Cardiac muscle cell (in vitro differentiated cells and primary cell): ENCODE measurements at regions not wholly inside any gene's neighbourhood (a gene's known extent, or its start where the extent isn't known, plus 50 kb on each side); places are given as distances from the start of the nearest gene placed in this dataset.

Source experiments
- DNase-seq, 2 donors: peaks; one replicate each; pipeline versions ENCODE4 v3.0.0 to v3.0.0-alpha.2; 2010 to 2017; ENCODE audit warnings: low read depth in 1 of 2, low spot score in 1 of 2
- H3K27ac ChIP-seq: fragments of 200-600 bp; sonication (generic); 2 replicates; pipeline ENCODE4 v1.5.1; 2016
- H3K27me3 ChIP-seq: fragments of 200-600 bp; sonication (generic); 2 replicates; pipeline ENCODE4 v1.6.0; 2016; ENCODE audit warnings: control low read depth
- H3K36me3 ChIP-seq: fragments of 200-600 bp; sonication (generic); 2 replicates; pipeline ENCODE4 v1.5.1; 2016; ENCODE audit warnings: control low read depth
- H3K4me1 ChIP-seq: fragments of 200-600 bp; sonication (generic); 2 replicates; pipeline ENCODE4 v1.8.1; 2017; ENCODE audit warnings: low read depth, mild to moderate bottlenecking, mixed run types
- H3K4me3 ChIP-seq: fragments of 200-600 bp; sonication (generic); 2 replicates; pipeline ENCODE4 v1.5.1; 2016; ENCODE audit warnings: mild to moderate bottlenecking
- H3K9me3 ChIP-seq: fragments of 200-600 bp; sonication (generic); 2 replicates; pipeline ENCODE4 v1.5.1; 2017; ENCODE audit warnings: low read depth, mild to moderate bottlenecking, control low read depth
- TF ChIP-seq, protein P1 (sequence below): IDR thresholded peaks from 2 replicates; pipeline ENCODE4 v1.5.1; 2012; ENCODE audit warnings: low read depth, mild to moderate bottlenecking, low read length

DNA sequence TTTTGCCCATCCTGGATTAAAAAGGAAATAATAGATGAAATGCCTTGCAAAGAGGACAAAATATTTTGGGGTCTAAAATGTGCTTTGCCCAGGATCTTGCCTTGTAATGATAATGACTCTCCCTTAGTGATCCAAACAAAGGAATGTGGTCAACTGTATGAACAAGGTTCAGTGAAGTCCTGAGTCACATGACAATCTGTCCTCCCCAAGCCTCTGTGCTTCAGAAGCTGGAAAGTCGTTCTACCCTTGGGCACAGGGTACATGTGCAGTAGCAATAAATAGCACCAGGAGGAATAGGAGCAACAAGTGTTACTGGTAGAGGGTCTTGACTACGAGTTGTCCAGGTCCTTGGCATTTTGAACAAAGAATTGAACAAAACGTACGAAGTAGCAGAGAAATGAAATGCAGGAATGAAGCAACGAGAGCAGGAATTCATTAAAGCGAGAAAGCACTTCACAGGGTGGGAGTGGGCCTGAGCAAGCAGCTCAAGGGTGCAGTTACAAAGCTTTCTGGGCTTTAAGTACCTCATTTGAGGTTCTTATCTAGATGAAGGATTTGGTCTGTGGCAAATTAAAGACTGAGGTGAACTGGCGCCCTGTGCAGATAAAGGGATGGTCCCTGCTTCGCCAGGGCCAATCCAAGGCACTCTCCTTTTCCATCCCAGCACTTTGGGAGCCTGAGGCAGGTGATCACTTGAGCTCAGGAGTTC, 65.8 kb downstream of the RESF1 start:
- peak overlapping the region; percentile 60 for H3K27ac ChIP-seq
- TF ChIP-seq, protein P1, sequence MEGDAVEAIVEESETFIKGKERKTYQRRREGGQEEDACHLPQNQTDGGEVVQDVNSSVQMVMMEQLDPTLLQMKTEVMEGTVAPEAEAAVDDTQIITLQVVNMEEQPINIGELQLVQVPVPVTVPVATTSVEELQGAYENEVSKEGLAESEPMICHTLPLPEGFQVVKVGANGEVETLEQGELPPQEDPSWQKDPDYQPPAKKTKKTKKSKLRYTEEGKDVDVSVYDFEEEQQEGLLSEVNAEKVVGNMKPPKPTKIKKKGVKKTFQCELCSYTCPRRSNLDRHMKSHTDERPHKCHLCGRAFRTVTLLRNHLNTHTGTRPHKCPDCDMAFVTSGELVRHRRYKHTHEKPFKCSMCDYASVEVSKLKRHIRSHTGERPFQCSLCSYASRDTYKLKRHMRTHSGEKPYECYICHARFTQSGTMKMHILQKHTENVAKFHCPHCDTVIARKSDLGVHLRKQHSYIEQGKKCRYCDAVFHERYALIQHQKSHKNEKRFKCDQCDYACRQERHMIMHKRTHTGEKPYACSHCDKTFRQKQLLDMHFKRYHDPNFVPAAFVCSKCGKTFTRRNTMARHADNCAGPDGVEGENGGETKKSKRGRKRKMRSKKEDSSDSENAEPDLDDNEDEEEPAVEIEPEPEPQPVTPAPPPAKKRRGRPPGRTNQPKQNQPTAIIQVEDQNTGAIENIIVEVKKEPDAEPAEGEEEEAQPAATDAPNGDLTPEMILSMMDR = no peak
- H3K4me3 ChIP-seq = no peak overlapping the region
- no peaks in the 10 kb centered on the region for H3K36me3 ChIP-seq
- H3K4me1 ChIP-seq = no peaks in the 10 kb centered on the region
- H3K27me3 ChIP-seq = no peaks in the 10 kb centered on the region
- DNase-seq = peak in 1 of 2 donors; percentile 22
- H3K9me3 ChIP-seq = no peaks in the 10 kb centered on the region

DNA sequence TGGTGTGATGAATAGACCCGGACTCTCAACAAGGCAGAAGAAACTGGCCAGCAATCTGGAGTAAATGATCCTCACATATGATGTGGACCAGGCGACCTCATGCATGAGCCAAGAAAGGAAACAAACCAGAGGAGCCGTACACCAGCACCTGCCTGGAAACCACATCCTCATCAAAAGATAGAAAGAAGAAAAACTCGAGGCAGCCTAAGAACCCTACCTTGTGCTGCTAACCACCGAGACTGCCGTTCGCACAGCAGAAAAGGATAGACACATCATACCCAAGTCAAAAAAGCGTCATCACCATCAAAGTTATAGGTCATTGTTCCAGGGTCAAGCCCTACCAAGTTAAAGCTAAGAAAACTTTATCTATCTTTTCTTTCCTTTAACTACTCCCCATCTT, 66.7 kb downstream of the RESF1 start:
- H3K27ac ChIP-seq = no peak overlapping the region
- H3K36me3 ChIP-seq = no peaks in the 10 kb centered on the region
- TF ChIP-seq, protein P1 = no peak
- H3K27me3 ChIP-seq = no peaks in the 10 kb centered on the region
- DNase-seq = no peak
- no peaks in the 10 kb centered on the region for H3K9me3 ChIP-seq
- no peak overlapping the region for H3K4me3 ChIP-seq
- no peaks in the 10 kb centered on the region for H3K4me1 ChIP-seq

DNA sequence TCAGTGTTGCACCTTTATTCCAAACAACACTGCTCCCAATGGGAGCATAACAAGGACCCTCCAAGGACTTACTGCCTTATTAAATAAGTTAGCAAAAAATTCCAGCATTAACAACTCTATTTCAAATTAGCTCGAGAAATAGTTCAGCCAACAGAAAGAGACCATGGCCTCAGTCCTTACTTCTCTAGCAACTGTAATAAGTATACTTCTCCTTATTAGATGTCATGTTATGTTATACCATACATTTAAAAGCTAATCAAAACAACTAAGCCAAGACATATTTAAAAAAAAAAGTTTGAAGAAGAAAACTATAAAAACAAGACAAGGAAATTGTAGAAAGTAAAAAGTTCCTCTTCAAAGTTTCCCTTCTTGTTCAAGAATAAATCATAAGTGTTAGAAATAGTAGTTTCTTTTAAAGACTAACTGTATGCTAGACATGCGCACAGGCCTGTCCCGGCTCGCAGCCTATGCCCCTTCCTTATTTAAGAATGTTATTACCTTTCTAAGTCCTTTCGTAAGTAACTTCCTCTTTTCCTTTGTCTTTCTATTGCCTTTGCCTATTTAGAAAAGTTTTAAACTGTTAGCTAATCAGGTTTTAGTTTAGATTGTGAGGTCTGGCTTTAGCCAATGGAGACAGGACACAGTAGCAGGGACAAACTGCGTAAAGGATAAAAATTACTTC, 68.6 kb downstream of the RESF1 start:
- no peak for DNase-seq
- Histone ChIP-seq H3K9me3 (no peaks in the 10 kb centered on the region), H3K4me3 (no peak overlapping the region), H3K4me1 (peaks cover 17% of the 10 kb centered on the region), H3K27me3 (no peaks in the 10 kb centered on the region), H3K36me3 (no peaks in the 10 kb centered on the region), H3K27ac (no peak overlapping the region)
- TF ChIP-seq, protein P1 = no peak

DNA sequence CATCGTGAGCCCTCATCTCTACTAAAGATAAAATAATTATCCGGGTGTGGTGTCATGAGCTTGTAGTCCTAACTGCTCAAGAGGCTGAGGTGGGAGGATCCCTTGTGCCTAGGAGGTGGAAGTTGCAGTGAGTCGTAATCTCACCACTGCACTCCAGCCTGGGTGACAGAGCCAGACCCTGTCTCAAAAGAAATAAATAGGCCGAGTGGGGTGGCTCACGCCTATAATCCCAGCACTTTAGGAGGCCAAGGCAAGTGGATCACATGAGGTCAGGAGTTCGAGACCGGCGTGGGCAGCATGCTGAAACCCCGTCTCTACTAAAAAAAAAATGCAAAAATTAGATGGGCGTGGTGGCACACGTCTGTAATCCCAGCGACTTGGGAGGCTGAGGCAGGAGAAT, 70.9 kb downstream of the RESF1 start:
- Histone ChIP-seq H3K27ac (no peak overlapping the region), H3K27me3 (no peaks in the 10 kb centered on the region), H3K36me3 (no peaks in the 10 kb centered on the region), H3K4me1 (peaks cover 33% of the 10 kb centered on the region), H3K9me3 (no peaks in the 10 kb centered on the region), H3K4me3 (no peak overlapping the region)
- DNase-seq = no peak
- TF ChIP-seq, protein P1 = no peak

DNA sequence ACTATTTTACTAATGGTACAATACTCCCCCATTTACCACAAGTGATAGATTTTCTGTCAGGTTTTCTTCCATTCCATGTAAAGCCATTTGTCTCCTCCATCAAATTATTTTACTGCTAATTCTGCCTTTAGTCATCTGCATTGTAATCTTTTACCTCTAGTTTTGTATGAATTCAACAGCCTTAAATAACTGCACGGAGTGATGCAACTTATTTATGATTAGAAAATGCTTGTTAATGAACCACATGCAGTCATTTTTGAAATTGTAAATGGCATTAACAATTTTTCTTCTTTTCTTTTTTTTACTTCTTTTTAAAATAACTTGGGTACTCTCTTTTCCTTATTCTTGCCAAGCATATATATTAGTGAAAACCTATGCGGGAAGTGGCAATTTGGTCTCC, 71.5 kb downstream of the RESF1 start:
- TF ChIP-seq, protein P1 = no peak

More for the DNA sequence above, 71.5 kb downstream of the RESF1 start:
- no peaks in the 10 kb centered on the region for H3K36me3 ChIP-seq
- peaks cover 33% of the 10 kb centered on the region for H3K4me1 ChIP-seq
- H3K27ac ChIP-seq = no peak overlapping the region
- H3K9me3 ChIP-seq = no peaks in the 10 kb centered on the region
- H3K27me3 ChIP-seq = no peaks in the 10 kb centered on the region
- no peak overlapping the region for H3K4me3 ChIP-seq
- DNase-seq = no peak
